SK-N-SH (cell line): ENCODE measurements at regions not wholly inside any gene's neighbourhood (a gene's known extent, or its start where the extent isn't known, plus 50 kb on each side); places are given as distances from the start of the nearest gene placed in this dataset.

Source experiments
- CTCF ChIA-PET: fragments of 300-600, 350-600 bp; formaldehyde crosslinking; extraction: SDS; loops from one replicate; lab custom pipeline; 2021; lab: Yijun Ruan, JAX
- POLR2A ChIA-PET: fragments of 350-600 bp; sonication (Branson Sonifier 250); formaldehyde crosslinking; extraction: SDS; loops from one replicate; lab custom pipeline; 2020; ENCODE audit warnings: antibody characterized with exemption, inconsistent platforms; lab: Yijun Ruan, JAX
- DNase-seq: peaks from one replicate; pipeline ENCODE4 v3.0.0; 2012
- H2AFZ ChIP-seq: fragments of 200-600 bp; sonication (generic); 2 replicates; pipeline ENCODE4 v1.8.1; 2016; ENCODE audit warnings: antibody characterized with exemption, mild to moderate bottlenecking, low read depth
- H3F3A ChIP-seq: fragments of 200-600 bp; sonication (generic); replicated peaks from 2 replicates; pipeline ENCODE3; 2016; ENCODE audit warnings: antibody characterized with exemption, mild to moderate bottlenecking; ENCODE audit not compliant: insufficient read depth
- H3K27ac ChIP-seq, 2 experiments: fragments of 200-500 bp in 1 of 2; fragments of 200-600 bp in 1 of 2; sonication (Bioruptor generic) in 1 of 2; sonication (generic), shearing (Covaris generic) in 1 of 2; 2 replicates each; pipeline versions ENCODE4 v1.5.1 to v1.6.1; 2014 to 2016; ENCODE audit warnings: low read depth in 2 of 2, inconsistent platforms in 1 of 2, low read length in 1 of 2, mild to moderate bottlenecking in 1 of 2, mixed read lengths in 1 of 2
- H3K27me3 ChIP-seq: fragments of 200-600 bp; sonication (generic), shearing (Covaris generic); 2 replicates; pipeline ENCODE4 v1.6.1; 2016; ENCODE audit warnings: mixed run types; ENCODE audit not compliant: insufficient read depth
- H3K36me3 ChIP-seq, 2 experiments: fragments of 200-500 bp in 1 of 2; fragments of 200-600 bp in 1 of 2; sonication (Bioruptor generic) in 1 of 2; sonication (generic) in 1 of 2; replicated peaks in 1 of 2; 2 replicates each; pipeline versions ENCODE3 to v1.5.1; 2014 to 2016; ENCODE audit warnings: low read length in 1 of 2, mild to moderate bottlenecking in 1 of 2; ENCODE audit not compliant: insufficient read depth in 2 of 2, control insufficient read depth in 1 of 2
- H3K4me1 ChIP-seq, 2 experiments: fragments of 200-500 bp in 1 of 2; fragments of 200-600 bp in 1 of 2; sonication (Bioruptor generic) in 1 of 2; sonication (generic), shearing (Covaris generic) in 1 of 2; 2 replicates each; pipeline versions ENCODE4 v1.5.1 to v1.6.1; 2014 to 2016; ENCODE audit warnings: low read depth in 1 of 2, low read length in 1 of 2, mixed run types in 1 of 2; ENCODE audit not compliant: insufficient read depth in 2 of 2, control insufficient read depth in 1 of 2
- H3K4me2 ChIP-seq: fragments of 200-600 bp; sonication (generic), shearing (Covaris generic); 2 replicates; pipeline ENCODE4 v1.6.1; 2017; ENCODE audit warnings: mixed run types
- H3K4me3 ChIP-seq, 2 experiments: fragments of 200-500 bp in 1 of 2; fragments of 200-600 bp in 1 of 2; sonication (Bioruptor generic) in 1 of 2; sonication (generic), shearing (Covaris generic) in 1 of 2; 2 replicates each; pipeline versions ENCODE4 v1.5.1 to v1.8.1; 2014 to 2016; ENCODE audit warnings: low read depth in 2 of 2, inconsistent platforms in 1 of 2, low read length in 1 of 2, mild to moderate bottlenecking in 1 of 2, mixed read lengths in 1 of 2, moderate library complexity in 1 of 2
- H3K79me2 ChIP-seq: fragments of 200-600 bp; sonication (generic); 2 replicates; pipeline ENCODE4 v1.8.1; 2017; ENCODE audit warnings: mild to moderate bottlenecking; ENCODE audit not compliant: insufficient read depth
- H3K9ac ChIP-seq: fragments of 200-600 bp; sonication (generic); 2 replicates; pipeline ENCODE4 v1.6.1; 2017; ENCODE audit warnings: mixed run types
- H3K9me2 ChIP-seq: fragments of 200-600 bp; sonication (generic); 2 replicates; pipeline ENCODE4 v1.6.1; 2017; ENCODE audit warnings: mixed run types
- H3K9me3 ChIP-seq: fragments of 200-600 bp; sonication (generic); 2 replicates; pipeline ENCODE4 v1.6.1; 2017; ENCODE audit warnings: mixed run types, mild to moderate bottlenecking, moderate library complexity
- H4K20me1 ChIP-seq: fragments of 200-600 bp; sonication (generic); 2 replicates; pipeline ENCODE4 v1.6.1; 2017; ENCODE audit warnings: mild to moderate bottlenecking, mixed run types; ENCODE audit not compliant: insufficient read depth
- ELF1 ChIP-seq: IDR thresholded peaks from 2 replicates; pipeline ENCODE4 v1.4.0; 2012
- EZH2phosphoT487 ChIP-seq: fragments of 200-600 bp; sonication (generic); IDR thresholded peaks from 2 replicates; pipeline ENCODE4 v1.6.1; 2017; ENCODE audit warnings: low read depth, mixed run types, mild to moderate bottlenecking, antibody characterized with exemption, moderate library complexity, borderline replicate concordance
- FOSL2 ChIP-seq: IDR thresholded peaks from 2 replicates; pipeline ENCODE4 v1.4.0; 2012; ENCODE audit warnings: low read depth, mild to moderate bottlenecking, moderate library complexity, borderline replicate concordance
- FOXJ3 ChIP-seq: sonication (generic); formaldehyde crosslinking; IDR thresholded peaks from 2 replicates; pipeline ENCODE4 v1.5.1; 2020; ENCODE audit warnings: mild to moderate bottlenecking, missing genetic modification reagents
- GATA2 ChIP-seq: sonication (generic); formaldehyde crosslinking; IDR thresholded peaks from 2 replicates; pipeline ENCODE4 v1.5.0; 2020; ENCODE audit warnings: mild to moderate bottlenecking, missing genetic modification reagents
- JUND ChIP-seq: IDR thresholded peaks from 2 replicates; pipeline ENCODE4 v1.4.0; 2012
- NFIC ChIP-seq: IDR thresholded peaks from 2 replicates; pipeline ENCODE4 v1.4.0; 2012; ENCODE audit warnings: borderline replicate concordance
- NRF1 ChIP-seq: IDR thresholded peaks from 2 replicates; pipeline ENCODE4 v1.6.1; 2012; ENCODE audit warnings: low read depth, mild to moderate bottlenecking, low read length
- TEAD4 ChIP-seq: IDR thresholded peaks from 2 replicates; pipeline ENCODE4 v1.4.0; 2012; ENCODE audit warnings: mild to moderate bottlenecking, borderline replicate concordance; ENCODE audit not compliant: insufficient read depth
- YY1 ChIP-seq: IDR thresholded peaks from 2 replicates; pipeline ENCODE4 v1.4.0; 2012; ENCODE audit warnings: low read depth, mild to moderate bottlenecking
- WGBS: methylation state at CpG from one replicate; pipeline ENCODE4 v1.1.6; 2017; ENCODE audit warnings: low lambda C conversion rate; 5-methylcytosine and 5-hydroxymethylcytosine counted together
- TF ChIP-seq, protein P1 (sequence below): IDR thresholded peaks from 2 replicates; pipeline ENCODE4 v1.6.1; 2012; ENCODE audit warnings: mild to moderate bottlenecking, low read depth, low read length, moderate library complexity
- TF ChIP-seq, protein P2 (sequence below): IDR thresholded peaks from 2 replicates; pipeline ENCODE4 v1.4.0; 2012; ENCODE audit warnings: low read depth, borderline replicate concordance
- TF ChIP-seq, protein P3 (sequence below): fragments of 150-350 bp; IDR thresholded peaks from 2 replicates; pipeline ENCODE4 v1.6.1; 2017; ENCODE audit warnings: antibody characterized with exemption, low read length, low read depth, borderline replicate concordance
- TF ChIP-seq, protein P4 (sequence below): IDR thresholded peaks from 2 replicates; pipeline ENCODE4 v1.4.0; 2012; ENCODE audit warnings: low read depth
- TF ChIP-seq, protein P5 (sequence below): fragments of 150-350 bp; IDR thresholded peaks from 2 replicates; pipeline ENCODE4 v1.6.1; 2016; ENCODE audit warnings: mild to moderate bottlenecking, low read depth, low read length
- TF ChIP-seq, protein P6 (sequence below): IDR thresholded peaks from 2 replicates; pipeline ENCODE4; 2012

DNA sequence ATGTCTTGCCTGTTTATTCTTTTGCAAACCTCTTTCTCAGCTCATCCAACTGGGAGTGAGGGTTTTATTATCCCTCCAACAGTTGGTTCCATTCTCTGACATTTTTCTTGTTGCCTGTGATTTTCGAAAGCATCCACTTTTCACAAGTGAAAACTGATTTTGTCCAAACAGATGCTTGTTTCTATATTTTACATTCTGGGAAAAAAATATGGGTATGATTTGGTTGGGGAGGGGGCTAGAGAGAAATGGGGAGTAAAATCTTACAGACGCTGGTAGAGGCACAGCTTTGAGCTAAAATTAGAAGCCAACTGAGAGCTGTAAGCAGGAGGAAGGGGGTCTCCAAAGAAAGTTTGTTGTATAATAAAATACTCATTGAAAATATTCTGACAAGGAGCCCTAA lies 745.3 kb upstream of the CELF4 start:
- no peak overlapping the region for H3K9ac ChIP-seq
- CTCF ChIA-PET, result interaction anchor here (1.0 to 2.9 kb wide), 2 partner anchors 11 to 13 kb away, joined by 4 to 7 read pairs; no protein-coding TSS in a partner anchor
- POLR2A ChIA-PET, result no interaction called here
- H3K4me1 ChIP-seq, result peaks cover 0 to 10% of the 10 kb centered on the region in 2 experiments; a peak in 2 of 4 replicates
- no peaks in the 10 kb centered on the region for H3F3A ChIP-seq
- H3K36me3 ChIP-seq, result no peaks in the 10 kb centered on the region
- no peaks in the 10 kb centered on the region for H3K27me3 ChIP-seq
- no peak overlapping the region for H3K27ac ChIP-seq
- no peaks in the 10 kb centered on the region for H4K20me1 ChIP-seq
- no peak for DNase-seq
- no peak overlapping the region for H2AFZ ChIP-seq
- WGBS, result 18% methylated on average over 2 of the region's 2 CpGs
- H3K9me2 ChIP-seq, result no peaks in the 10 kb centered on the region
- peaks cover 6% of the 10 kb centered on the region; the same call in 1 of the 2 replicates for H3K9me3 ChIP-seq
- TF ChIP-seq, protein P1, sequence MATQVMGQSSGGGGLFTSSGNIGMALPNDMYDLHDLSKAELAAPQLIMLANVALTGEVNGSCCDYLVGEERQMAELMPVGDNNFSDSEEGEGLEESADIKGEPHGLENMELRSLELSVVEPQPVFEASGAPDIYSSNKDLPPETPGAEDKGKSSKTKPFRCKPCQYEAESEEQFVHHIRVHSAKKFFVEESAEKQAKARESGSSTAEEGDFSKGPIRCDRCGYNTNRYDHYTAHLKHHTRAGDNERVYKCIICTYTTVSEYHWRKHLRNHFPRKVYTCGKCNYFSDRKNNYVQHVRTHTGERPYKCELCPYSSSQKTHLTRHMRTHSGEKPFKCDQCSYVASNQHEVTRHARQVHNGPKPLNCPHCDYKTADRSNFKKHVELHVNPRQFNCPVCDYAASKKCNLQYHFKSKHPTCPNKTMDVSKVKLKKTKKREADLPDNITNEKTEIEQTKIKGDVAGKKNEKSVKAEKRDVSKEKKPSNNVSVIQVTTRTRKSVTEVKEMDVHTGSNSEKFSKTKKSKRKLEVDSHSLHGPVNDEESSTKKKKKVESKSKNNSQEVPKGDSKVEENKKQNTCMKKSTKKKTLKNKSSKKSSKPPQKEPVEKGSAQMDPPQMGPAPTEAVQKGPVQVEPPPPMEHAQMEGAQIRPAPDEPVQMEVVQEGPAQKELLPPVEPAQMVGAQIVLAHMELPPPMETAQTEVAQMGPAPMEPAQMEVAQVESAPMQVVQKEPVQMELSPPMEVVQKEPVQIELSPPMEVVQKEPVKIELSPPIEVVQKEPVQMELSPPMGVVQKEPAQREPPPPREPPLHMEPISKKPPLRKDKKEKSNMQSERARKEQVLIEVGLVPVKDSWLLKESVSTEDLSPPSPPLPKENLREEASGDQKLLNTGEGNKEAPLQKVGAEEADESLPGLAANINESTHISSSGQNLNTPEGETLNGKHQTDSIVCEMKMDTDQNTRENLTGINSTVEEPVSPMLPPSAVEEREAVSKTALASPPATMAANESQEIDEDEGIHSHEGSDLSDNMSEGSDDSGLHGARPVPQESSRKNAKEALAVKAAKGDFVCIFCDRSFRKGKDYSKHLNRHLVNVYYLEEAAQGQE, result no peak
- TF ChIP-seq, protein P2, sequence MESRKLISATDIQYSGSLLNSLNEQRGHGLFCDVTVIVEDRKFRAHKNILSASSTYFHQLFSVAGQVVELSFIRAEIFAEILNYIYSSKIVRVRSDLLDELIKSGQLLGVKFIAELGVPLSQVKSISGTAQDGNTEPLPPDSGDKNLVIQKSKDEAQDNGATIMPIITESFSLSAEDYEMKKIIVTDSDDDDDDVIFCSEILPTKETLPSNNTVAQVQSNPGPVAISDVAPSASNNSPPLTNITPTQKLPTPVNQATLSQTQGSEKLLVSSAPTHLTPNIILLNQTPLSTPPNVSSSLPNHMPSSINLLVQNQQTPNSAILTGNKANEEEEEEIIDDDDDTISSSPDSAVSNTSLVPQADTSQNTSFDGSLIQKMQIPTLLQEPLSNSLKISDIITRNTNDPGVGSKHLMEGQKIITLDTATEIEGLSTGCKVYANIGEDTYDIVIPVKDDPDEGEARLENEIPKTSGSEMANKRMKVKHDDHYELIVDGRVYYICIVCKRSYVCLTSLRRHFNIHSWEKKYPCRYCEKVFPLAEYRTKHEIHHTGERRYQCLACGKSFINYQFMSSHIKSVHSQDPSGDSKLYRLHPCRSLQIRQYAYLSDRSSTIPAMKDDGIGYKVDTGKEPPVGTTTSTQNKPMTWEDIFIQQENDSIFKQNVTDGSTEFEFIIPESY, result no peak
- TF ChIP-seq NRF1 (no peak), ELF1 (no peak), TEAD4 (no peak), NFIC (no peak), JUND (no peak), FOXJ3 (no peak), FOSL2 (no peak), YY1 (no peak), EZH2phosphoT487 (no peak), GATA2 (CRISPR knock-in tag) (no peak)
- TF ChIP-seq, protein P3, sequence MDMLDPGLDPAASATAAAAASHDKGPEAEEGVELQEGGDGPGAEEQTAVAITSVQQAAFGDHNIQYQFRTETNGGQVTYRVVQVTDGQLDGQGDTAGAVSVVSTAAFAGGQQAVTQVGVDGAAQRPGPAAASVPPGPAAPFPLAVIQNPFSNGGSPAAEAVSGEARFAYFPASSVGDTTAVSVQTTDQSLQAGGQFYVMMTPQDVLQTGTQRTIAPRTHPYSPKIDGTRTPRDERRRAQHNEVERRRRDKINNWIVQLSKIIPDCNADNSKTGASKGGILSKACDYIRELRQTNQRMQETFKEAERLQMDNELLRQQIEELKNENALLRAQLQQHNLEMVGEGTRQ, result no peak
- TF ChIP-seq, protein P4, sequence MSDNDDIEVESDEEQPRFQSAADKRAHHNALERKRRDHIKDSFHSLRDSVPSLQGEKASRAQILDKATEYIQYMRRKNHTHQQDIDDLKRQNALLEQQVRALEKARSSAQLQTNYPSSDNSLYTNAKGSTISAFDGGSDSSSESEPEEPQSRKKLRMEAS, result no peak
- TF ChIP-seq, protein P5, sequence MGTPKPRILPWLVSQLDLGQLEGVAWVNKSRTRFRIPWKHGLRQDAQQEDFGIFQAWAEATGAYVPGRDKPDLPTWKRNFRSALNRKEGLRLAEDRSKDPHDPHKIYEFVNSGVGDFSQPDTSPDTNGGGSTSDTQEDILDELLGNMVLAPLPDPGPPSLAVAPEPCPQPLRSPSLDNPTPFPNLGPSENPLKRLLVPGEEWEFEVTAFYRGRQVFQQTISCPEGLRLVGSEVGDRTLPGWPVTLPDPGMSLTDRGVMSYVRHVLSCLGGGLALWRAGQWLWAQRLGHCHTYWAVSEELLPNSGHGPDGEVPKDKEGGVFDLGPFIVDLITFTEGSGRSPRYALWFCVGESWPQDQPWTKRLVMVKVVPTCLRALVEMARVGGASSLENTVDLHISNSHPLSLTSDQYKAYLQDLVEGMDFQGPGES, result no peak
- TF ChIP-seq, protein P6, sequence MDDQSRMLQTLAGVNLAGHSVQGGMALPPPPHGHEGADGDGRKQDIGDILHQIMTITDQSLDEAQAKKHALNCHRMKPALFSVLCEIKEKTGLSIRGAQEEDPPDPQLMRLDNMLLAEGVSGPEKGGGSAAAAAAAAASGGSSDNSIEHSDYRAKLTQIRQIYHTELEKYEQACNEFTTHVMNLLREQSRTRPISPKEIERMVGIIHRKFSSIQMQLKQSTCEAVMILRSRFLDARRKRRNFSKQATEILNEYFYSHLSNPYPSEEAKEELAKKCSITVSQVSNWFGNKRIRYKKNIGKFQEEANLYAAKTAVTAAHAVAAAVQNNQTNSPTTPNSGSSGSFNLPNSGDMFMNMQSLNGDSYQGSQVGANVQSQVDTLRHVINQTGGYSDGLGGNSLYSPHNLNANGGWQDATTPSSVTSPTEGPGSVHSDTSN, result no peak
- no peak overlapping the region for H3K4me2 ChIP-seq
- H3K79me2 ChIP-seq, result no peaks in the 10 kb centered on the region
- H3K4me3 ChIP-seq, result no peak overlapping the region
